ENCODE measurements at regions not wholly inside any gene's neighbourhood (a gene's known extent, or its start where the extent isn't known, plus 50 kb on each side); places are given as distances from the start of the nearest gene placed in this dataset.

- no peak for TF ChIP-seq EZH2 (IDR thresholded peaks at IDR 0.05; ENCODE audit: low read length)
- TF ChIP-seq CTCF (optimal IDR thresholded peaks at IDR 0.05 in 1 of 3, IDR thresholded peaks at IDR 0.05 in 1 of 3, conservative IDR thresholded peaks at IDR 0.05 in 1 of 3; ENCODE audit: extremely low read depth in 1 of 3, insufficient read depth in 2 of 3, low read length in 3 of 3): no peak
Observed at GRCh38 chr2:103506812-103507211, 745.0 kb downstream of the TMEM182 start.
